Panc1 (cell line): ENCODE measurements at regions not wholly inside any gene's neighbourhood (a gene's known extent, or its start where the extent isn't known, plus 50 kb on each side); places are given as distances from the start of the nearest gene placed in this dataset.

Experiments
- ATAC-seq: fragments of 200-7000 bp; cut with Tn5 transposase; 2 replicates; pipeline ENCODE4 v1.9.1; 2020; ENCODE audit warnings: mild to moderate bottlenecking, moderate library complexity
- BruUV-seq: library from RNA; stranded (reverse); fragments of 400-500 nt; replicated peaks from 2 replicates; lab custom pipeline; 2021; lab: Mats Ljungman, UMichigan
- CTCF ChIA-PET: fragments of 300-600 bp; sonication (Branson Sonifier 250); formaldehyde crosslinking; loops from one replicate; lab custom pipeline; 2022; ENCODE audit warnings: antibody characterized with exemption; lab: Charles Lee
- POLR2A ChIA-PET: fragments of 300-600 bp; sonication (Branson Sonifier 250); formaldehyde crosslinking; loops from one replicate; lab custom pipeline; 2022; ENCODE audit warnings: antibody characterized with exemption; lab: Charles Lee
- DNase-seq: peaks from one replicate; pipeline ENCODE4 v3.0.0-alpha.2; 2010; ENCODE audit warnings: low read depth, low spot score
- H3K27ac ChIP-seq: 2 replicates; pipeline ENCODE4 v1.5.1; 2011; ENCODE audit warnings: mild to moderate bottlenecking, low read length, inconsistent platforms
- H3K27me3 ChIP-seq: fragments of 200-500 bp; sonication (Bioruptor generic); 2 replicates; pipeline ENCODE4 v1.6.0; 2014; ENCODE audit warnings: low read length, inconsistent platforms; ENCODE audit not compliant: control insufficient read depth, insufficient read depth
- H3K36me3 ChIP-seq: fragments of 200-500 bp; sonication (Bioruptor generic); 2 replicates; pipeline ENCODE4 v1.5.1; 2014; ENCODE audit warnings: inconsistent platforms, mild to moderate bottlenecking, low read length, moderate library complexity; ENCODE audit not compliant: control insufficient read depth, insufficient read depth
- H3K4me1 ChIP-seq: 2 replicates; pipeline ENCODE4 v1.5.1; 2011; ENCODE audit warnings: inconsistent platforms, mild to moderate bottlenecking, low read length, moderate library complexity; ENCODE audit not compliant: control insufficient read depth, insufficient read depth
- H3K4me3 ChIP-seq, 2 experiments: 2 replicates each; pipeline ENCODE4 v1.5.1; 2011 to 2012; ENCODE audit warnings: low read depth in 2 of 2, low read length in 2 of 2, mild to moderate bottlenecking in 2 of 2, inconsistent platforms in 1 of 2, moderate library complexity in 1 of 2
- H3K9me3 ChIP-seq: fragments of 200-500 bp; sonication (Bioruptor generic); 2 replicates; pipeline ENCODE4 v1.5.1; 2014; ENCODE audit warnings: low read depth, mild to moderate bottlenecking, inconsistent platforms, low read length, moderate library complexity; ENCODE audit not compliant: control insufficient read depth, insufficient read depth
- CTCF ChIP-seq: fragments of 450-650 bp; IDR thresholded peaks from 2 replicates; pipeline ENCODE4 v1.5.1; 2017; ENCODE audit warnings: mild to moderate bottlenecking
- POLR2AphosphoS5 ChIP-seq: IDR thresholded peaks from 2 replicates; pipeline ENCODE4 v1.6.1; 2012; ENCODE audit warnings: mild to moderate bottlenecking, low read depth, low read length, moderate library complexity
- SIN3A ChIP-seq: IDR thresholded peaks from 2 replicates; pipeline ENCODE4 v1.6.1; 2012; ENCODE audit warnings: low read depth, mild to moderate bottlenecking, low read length, moderate library complexity, borderline replicate concordance; ENCODE audit not compliant: insufficient read depth
- TCF7L2 ChIP-seq: IDR thresholded peaks from 2 replicates; pipeline ENCODE4 v1.6.1; 2011; ENCODE audit warnings: mild to moderate bottlenecking, low read depth, low read length, inconsistent platforms
- in situ Hi-C: cut with HindIII; loops from 2 replicates; pipeline ENCODE4 v1.10.0; 2016; ENCODE audit warnings: low sequenced_read_pairs, low pct_unique_long_range_greater_than_20kb
- intact Hi-C: fragments of 100-400 bp; cut with micrococcal nuclease; formaldehyde crosslinking; loops from one replicate; pipeline ENCODE4 v1.10.0; 2022; ENCODE audit not compliant: unreplicated experiment
- TF ChIP-seq, protein P1 (sequence below), 2 experiments: IDR thresholded peaks; 2 replicates each; pipeline ENCODE4 v1.6.1; 2011 to 2012; ENCODE audit warnings: low read depth in 2 of 2, control low read depth in 1 of 2, low read length in 1 of 2, mild to moderate bottlenecking in 1 of 2, moderate library complexity in 1 of 2; ENCODE audit not compliant: insufficient read depth in 1 of 2

GRCh38 chr13:85700906-85701305 lies 98.3 kb downstream of the SLITRK6 start:
- intact Hi-C loops (no loop called here), in situ Hi-C loops (no loop called here)
- no peak overlapping the region for H3K27ac ChIP-seq
- CTCF ChIA-PET: no interaction called here
- TF ChIP-seq TCF7L2 (no peak), CTCF (no peak), SIN3A (no peak), POLR2AphosphoS5 (no peak)
- TF ChIP-seq, protein P1, sequence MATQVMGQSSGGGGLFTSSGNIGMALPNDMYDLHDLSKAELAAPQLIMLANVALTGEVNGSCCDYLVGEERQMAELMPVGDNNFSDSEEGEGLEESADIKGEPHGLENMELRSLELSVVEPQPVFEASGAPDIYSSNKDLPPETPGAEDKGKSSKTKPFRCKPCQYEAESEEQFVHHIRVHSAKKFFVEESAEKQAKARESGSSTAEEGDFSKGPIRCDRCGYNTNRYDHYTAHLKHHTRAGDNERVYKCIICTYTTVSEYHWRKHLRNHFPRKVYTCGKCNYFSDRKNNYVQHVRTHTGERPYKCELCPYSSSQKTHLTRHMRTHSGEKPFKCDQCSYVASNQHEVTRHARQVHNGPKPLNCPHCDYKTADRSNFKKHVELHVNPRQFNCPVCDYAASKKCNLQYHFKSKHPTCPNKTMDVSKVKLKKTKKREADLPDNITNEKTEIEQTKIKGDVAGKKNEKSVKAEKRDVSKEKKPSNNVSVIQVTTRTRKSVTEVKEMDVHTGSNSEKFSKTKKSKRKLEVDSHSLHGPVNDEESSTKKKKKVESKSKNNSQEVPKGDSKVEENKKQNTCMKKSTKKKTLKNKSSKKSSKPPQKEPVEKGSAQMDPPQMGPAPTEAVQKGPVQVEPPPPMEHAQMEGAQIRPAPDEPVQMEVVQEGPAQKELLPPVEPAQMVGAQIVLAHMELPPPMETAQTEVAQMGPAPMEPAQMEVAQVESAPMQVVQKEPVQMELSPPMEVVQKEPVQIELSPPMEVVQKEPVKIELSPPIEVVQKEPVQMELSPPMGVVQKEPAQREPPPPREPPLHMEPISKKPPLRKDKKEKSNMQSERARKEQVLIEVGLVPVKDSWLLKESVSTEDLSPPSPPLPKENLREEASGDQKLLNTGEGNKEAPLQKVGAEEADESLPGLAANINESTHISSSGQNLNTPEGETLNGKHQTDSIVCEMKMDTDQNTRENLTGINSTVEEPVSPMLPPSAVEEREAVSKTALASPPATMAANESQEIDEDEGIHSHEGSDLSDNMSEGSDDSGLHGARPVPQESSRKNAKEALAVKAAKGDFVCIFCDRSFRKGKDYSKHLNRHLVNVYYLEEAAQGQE (IDR thresholded peaks at IDR 0.05; ENCODE audit: insufficient read depth in 1 of 2, low read depth in 2 of 2, low read length in 1 of 2): no peak
- ATAC-seq (no peak), DNase-seq (no peak)
- no peak overlapping the region for H3K4me3 ChIP-seq
- BruUV-seq: no TSS peak
- no peaks in the 10 kb centered on the region for H3K4me1 ChIP-seq
- no peaks in the 10 kb centered on the region for H3K36me3 ChIP-seq
- H3K9me3 ChIP-seq: no peaks in the 10 kb centered on the region
- no peaks in the 10 kb centered on the region for H3K27me3 ChIP-seq
- POLR2A ChIA-PET: no interaction called here

DNA sequence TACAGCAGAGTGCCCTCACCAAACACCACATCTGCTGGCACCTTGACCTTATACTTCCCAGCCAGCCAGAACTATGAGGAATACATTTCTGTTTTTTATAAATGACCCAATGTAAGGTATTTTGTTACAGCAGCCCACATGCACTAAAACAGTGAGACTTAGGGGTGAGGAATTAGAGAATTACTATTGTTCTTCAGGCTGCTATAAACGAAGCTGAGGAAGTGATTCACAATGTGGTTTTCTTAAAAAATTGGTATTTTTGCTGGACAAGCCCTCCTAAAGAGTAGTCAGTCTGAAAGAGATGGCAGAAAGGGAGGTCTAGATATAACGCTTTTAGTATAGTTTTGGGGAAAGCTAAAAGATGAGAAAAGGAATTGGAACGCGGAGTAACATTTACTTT lies 101.0 kb downstream of the SLITRK6 start:
- intact Hi-C loops (no loop called here), in situ Hi-C loops (no loop called here)
- TF ChIP-seq SIN3A (no peak), CTCF (no peak), POLR2AphosphoS5 (no peak), TCF7L2 (no peak)
- TF ChIP-seq, protein P1 (IDR thresholded peaks at IDR 0.05; ENCODE audit: insufficient read depth in 1 of 2, low read depth in 2 of 2, low read length in 1 of 2): no peak
- no peak for DNase-seq
- ChIA-PET POLR2A (no interaction called here), CTCF (no interaction called here)
- no peaks in the 10 kb centered on the region for H3K9me3 ChIP-seq
- no peaks in the 10 kb centered on the region for H3K4me1 ChIP-seq
- ATAC-seq: no peak
- no TSS peak for BruUV-seq
- no peak overlapping the region for H3K4me3 ChIP-seq
- no peaks in the 10 kb centered on the region for H3K36me3 ChIP-seq
- H3K27ac ChIP-seq: no peak overlapping the region
- no peaks in the 10 kb centered on the region for H3K27me3 ChIP-seq
